Left ventricle myocardium inferior (tissue), 1 donor: ENCODE measurements at regions not wholly inside any gene's neighbourhood (a gene's known extent, or its start where the extent isn't known, plus 50 kb on each side); places are given as distances from the start of the nearest gene placed in this dataset.

Experiments
- DNase-seq: peaks from one replicate; pipeline ENCODE4 v3.0.0-alpha.2; 2020
- H3K27ac ChIP-seq: fragments of 200-600 bp; replicated peaks from 2 replicates; pipeline ENCODE4 v1.8.0; 2021
- H3K27me3 ChIP-seq: fragments of 200-600 bp; 2 replicates; pipeline ENCODE4 v1.8.0; 2021; ENCODE audit warnings: low read depth
- H3K36me3 ChIP-seq: fragments of 200-600 bp; 2 replicates; pipeline ENCODE4 v1.8.0; 2021
- H3K4me1 ChIP-seq: fragments of 200-600 bp; 2 replicates; pipeline ENCODE4 v1.8.0; 2021
- H3K4me3 ChIP-seq: fragments of 200-600 bp; 2 replicates; pipeline ENCODE4 v1.8.0; 2021; ENCODE audit warnings: mild to moderate bottlenecking, moderate library complexity
- H3K9me3 ChIP-seq: fragments of 200-600 bp; replicated peaks from 2 replicates; pipeline ENCODE4 v1.8.0; 2021
- intact Hi-C: fragments of 100-400 bp; cut with micrococcal nuclease; formaldehyde crosslinking; loops from one replicate; pipeline ENCODE4 v1.11.0; 2022
- TF ChIP-seq, protein P1 (sequence below): fragments of 200-600 bp; IDR thresholded peaks from 2 replicates; pipeline ENCODE4 v1.8.0; 2021; ENCODE audit warnings: antibody characterized with exemption, mild to moderate bottlenecking, borderline replicate concordance
- donor health status: DM: no; HTN: yes; CAD: no; lungs with severe emphysema.

DNA sequence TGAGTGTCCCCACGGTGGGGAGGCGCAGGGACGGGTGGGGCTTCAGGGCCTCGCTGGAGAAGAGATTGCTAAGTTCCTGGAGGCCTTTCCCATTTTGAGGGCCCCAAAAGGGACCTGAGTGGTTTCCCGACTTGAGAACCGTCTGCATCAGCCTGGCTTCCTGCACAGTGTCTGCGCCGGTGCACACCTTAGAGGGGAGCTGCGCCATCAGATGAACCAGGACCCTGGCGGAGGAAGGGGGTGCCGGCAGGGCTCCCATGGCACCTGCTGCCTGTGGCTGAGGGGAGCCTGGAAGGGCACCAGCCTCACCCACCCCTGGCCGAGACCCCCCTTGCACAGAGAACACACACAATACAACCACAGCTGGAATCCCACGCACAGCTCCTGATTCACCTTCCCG, 465.1 kb upstream of the MYT1L start:
- H3K4me1 ChIP-seq, result no peaks in the 10 kb centered on the region

GRCh38 chr2:2795438-2796091, 464.5 kb upstream of the MYT1L start:
- Histone ChIP-seq H3K4me3 (no peak overlapping the region), H3K27ac (no peak overlapping the region), H3K27me3 (peaks cover 28% of the 10 kb centered on the region), H3K4me1 (no peaks in the 10 kb centered on the region), H3K9me3 (no peaks in the 10 kb centered on the region), H3K36me3 (no peaks in the 10 kb centered on the region)
- DNase-seq, result no peak
- intact Hi-C loops, result no loop called here
- TF ChIP-seq, protein P1, sequence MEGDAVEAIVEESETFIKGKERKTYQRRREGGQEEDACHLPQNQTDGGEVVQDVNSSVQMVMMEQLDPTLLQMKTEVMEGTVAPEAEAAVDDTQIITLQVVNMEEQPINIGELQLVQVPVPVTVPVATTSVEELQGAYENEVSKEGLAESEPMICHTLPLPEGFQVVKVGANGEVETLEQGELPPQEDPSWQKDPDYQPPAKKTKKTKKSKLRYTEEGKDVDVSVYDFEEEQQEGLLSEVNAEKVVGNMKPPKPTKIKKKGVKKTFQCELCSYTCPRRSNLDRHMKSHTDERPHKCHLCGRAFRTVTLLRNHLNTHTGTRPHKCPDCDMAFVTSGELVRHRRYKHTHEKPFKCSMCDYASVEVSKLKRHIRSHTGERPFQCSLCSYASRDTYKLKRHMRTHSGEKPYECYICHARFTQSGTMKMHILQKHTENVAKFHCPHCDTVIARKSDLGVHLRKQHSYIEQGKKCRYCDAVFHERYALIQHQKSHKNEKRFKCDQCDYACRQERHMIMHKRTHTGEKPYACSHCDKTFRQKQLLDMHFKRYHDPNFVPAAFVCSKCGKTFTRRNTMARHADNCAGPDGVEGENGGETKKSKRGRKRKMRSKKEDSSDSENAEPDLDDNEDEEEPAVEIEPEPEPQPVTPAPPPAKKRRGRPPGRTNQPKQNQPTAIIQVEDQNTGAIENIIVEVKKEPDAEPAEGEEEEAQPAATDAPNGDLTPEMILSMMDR, result no peak

More for the DNA sequence above, 465.1 kb upstream of the MYT1L start:
- Histone ChIP-seq H3K4me3 (no peak overlapping the region), H3K27ac (no peak overlapping the region), H3K36me3 (no peaks in the 10 kb centered on the region), H3K27me3 (peaks cover 26% of the 10 kb centered on the region), H3K9me3 (no peaks in the 10 kb centered on the region)
- TF ChIP-seq, protein P1, result no peak
- DNase-seq, result no peak
- intact Hi-C loops, result no loop called here

DNA sequence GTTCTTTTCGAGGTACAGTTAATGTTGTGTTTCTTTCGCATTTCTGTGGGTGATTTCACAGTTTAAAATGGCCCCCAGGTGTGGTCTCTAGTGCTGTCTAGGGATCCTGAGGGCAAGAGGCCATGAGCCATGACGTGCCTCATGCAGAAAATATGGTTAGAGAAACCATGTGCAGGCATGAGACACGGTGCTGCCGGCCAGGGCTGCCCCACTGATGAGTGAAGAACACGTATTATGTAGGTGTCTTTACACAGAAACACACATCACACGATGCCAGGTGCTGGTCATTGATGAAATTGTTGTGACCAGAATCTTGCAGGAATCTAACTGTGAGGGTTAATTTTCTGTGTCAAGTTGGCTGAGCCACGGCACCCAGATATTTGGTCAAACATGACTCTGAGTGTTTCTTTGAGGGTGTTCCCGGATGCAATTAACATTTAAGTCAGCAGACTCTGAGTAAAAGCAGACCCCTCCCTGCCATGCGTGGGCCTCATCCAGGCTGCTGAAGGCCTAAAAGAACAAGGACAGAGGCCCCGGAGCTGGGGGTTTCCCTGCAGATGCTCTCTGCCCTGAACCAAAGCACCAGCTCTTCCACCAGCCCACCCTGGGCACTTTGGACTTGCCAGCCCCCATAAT, 463.0 kb upstream of the MYT1L start:
- H3K36me3 ChIP-seq, result no peaks in the 10 kb centered on the region
- H3K9me3 ChIP-seq, result no peaks in the 10 kb centered on the region
- TF ChIP-seq, protein P1, result no peak
- no peak overlapping the region for H3K27ac ChIP-seq
- H3K27me3 ChIP-seq, result peaks cover 28% of the 10 kb centered on the region
- no peak for DNase-seq
- no peaks in the 10 kb centered on the region for H3K4me1 ChIP-seq
- intact Hi-C loops, result no loop called here
- no peak overlapping the region for H3K4me3 ChIP-seq

DNA sequence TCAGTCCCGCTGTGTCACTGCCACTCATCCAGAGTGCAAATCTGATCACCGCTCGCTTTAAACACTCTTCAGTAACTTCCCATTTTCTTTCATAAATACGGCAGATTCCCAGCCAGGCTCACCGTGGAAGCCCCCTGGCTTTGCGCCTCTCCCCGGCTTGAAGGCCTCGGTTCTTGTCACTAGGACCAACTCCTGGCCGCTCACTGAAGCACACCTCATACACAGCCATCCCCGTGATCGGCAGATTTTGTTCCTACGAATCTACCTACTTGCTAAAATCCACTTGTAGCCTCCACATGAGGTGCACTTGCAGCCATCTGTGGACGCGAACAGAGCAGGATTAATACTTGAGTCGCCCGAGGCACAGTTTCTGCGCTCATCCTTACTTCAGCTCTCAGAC, 462.4 kb upstream of the MYT1L start:
- TF ChIP-seq, protein P1, result no peak
- DNase-seq, result no peak
- Histone ChIP-seq H3K9me3 (no peaks in the 10 kb centered on the region), H3K36me3 (no peaks in the 10 kb centered on the region), H3K27me3 (peaks cover 28% of the 10 kb centered on the region), H3K4me3 (no peak overlapping the region), H3K4me1 (no peaks in the 10 kb centered on the region), H3K27ac (no peak overlapping the region)
- intact Hi-C loops, result no loop called here

DNA sequence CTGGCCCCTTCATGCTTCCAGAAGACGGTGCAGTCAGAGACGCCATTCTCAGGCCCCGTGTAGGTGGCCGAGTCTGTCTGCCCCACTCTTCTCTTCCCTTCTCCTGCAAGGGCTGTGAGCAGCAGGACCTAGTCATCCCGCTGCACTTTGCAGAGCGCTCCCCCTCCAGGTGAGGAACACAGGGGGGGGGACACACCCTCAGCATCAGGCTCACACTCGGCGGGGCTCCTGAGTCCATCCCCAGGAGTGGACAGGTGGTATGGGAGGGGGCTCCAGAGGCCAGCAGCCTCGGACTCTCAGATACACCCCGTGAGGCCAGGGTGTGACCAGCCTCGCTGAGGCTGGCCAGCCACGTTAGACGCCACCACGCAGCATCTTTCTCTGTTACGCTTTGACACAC, 460.5 kb upstream of the MYT1L start:
- no peak overlapping the region for H3K27ac ChIP-seq
- TF ChIP-seq, protein P1, result no peak
- H3K4me1 ChIP-seq, result no peaks in the 10 kb centered on the region
- peaks cover 28% of the 10 kb centered on the region for H3K27me3 ChIP-seq
- DNase-seq, result no peak
- no peaks in the 10 kb centered on the region for H3K36me3 ChIP-seq
- no peak overlapping the region for H3K4me3 ChIP-seq
- no peaks in the 10 kb centered on the region for H3K9me3 ChIP-seq
- intact Hi-C loops, result no loop called here
